CD4-positive, CD25-positive, alpha-beta regulatory T cell (primary cell): ENCODE measurements at regions not wholly inside any gene's neighbourhood (a gene's known extent, or its start where the extent isn't known, plus 50 kb on each side); places are given as distances from the start of the nearest gene placed in this dataset.

Experiments
- ATAC-seq, 2 donors: fragments of 150-1000 bp; cut with Tn5 transposase; one replicate each; pipeline ENCODE4 v1.10.0; 2021; ENCODE audit warnings: low read depth in 2 of 2, moderate number of reproducible peaks in 2 of 2, moderate library complexity in 1 of 2
- DNase-seq, 3 donors: peaks; one replicate each; pipeline versions ENCODE4 v3.0.0 to v3.0.0-alpha.2; 2012 to 2022; ENCODE audit warnings: mixed read lengths in 1 of 3
- H3K27ac ChIP-seq: one replicate; pipeline ENCODE4 v1.7.0; 2013; ENCODE audit warnings: mild to moderate bottlenecking, low read length; ENCODE audit not compliant: insufficient read depth, poor library complexity, severe bottlenecking
- H3K27me3 ChIP-seq: one replicate; pipeline ENCODE4 v1.7.0; 2013; ENCODE audit warnings: low read length; ENCODE audit not compliant: control insufficient read depth, insufficient read depth
- H3K36me3 ChIP-seq: one replicate; pipeline ENCODE4 v1.7.0; 2013; ENCODE audit warnings: mild to moderate bottlenecking, low read length, moderate library complexity; ENCODE audit not compliant: control insufficient read depth, insufficient read depth
- H3K4me1 ChIP-seq: 2 replicates; pipeline ENCODE4 v1.7.0; 2013; ENCODE audit warnings: mild to moderate bottlenecking, low read length; ENCODE audit not compliant: insufficient read depth, control insufficient read depth, poor library complexity, severe bottlenecking
- H3K4me3 ChIP-seq: one replicate; pipeline ENCODE4 v1.7.0; 2013; ENCODE audit warnings: low read depth, mild to moderate bottlenecking, low read length, moderate library complexity
- H3K9me3 ChIP-seq, 2 experiments: 1 replicate in 1 of 2; 2 replicates in 1 of 2; pipeline ENCODE4 v1.7.0; 2013; ENCODE audit warnings: low read length in 2 of 2, mild to moderate bottlenecking in 1 of 2, moderate library complexity in 1 of 2; ENCODE audit not compliant: control insufficient read depth in 2 of 2
- H3K27ac Mint-ChIP-seq, 3 donors: one replicate each; pipeline ENCODE4 v1.8.0; 2020 to 2022; ENCODE audit warnings: mild to moderate bottlenecking in 3 of 3, mixed read lengths in 3 of 3, moderate library complexity in 2 of 3
- H3K27me3 Mint-ChIP-seq: one replicate; pipeline ENCODE4 v1.8.0; 2022; ENCODE audit warnings: mild to moderate bottlenecking, mixed read lengths
- H3K36me3 Mint-ChIP-seq: one replicate; pipeline ENCODE4 v1.8.0; 2020; ENCODE audit warnings: mixed read lengths
- H3K4me1 Mint-ChIP-seq, 4 donors: one replicate each; pipeline ENCODE4 v1.8.0; 2020 to 2022; ENCODE audit warnings: mixed read lengths in 4 of 4, mild to moderate bottlenecking in 1 of 4
- H3K4me3 Mint-ChIP-seq, 4 donors: one replicate each; pipeline ENCODE4 v1.8.0; 2020 to 2022; ENCODE audit warnings: mild to moderate bottlenecking in 4 of 4, mixed read lengths in 4 of 4, moderate library complexity in 3 of 4
- H3K9me3 Mint-ChIP-seq, 7 donors: one replicate each; pipeline ENCODE4 v1.8.0; 2020 to 2022; ENCODE audit warnings: mixed read lengths in 7 of 7, mild to moderate bottlenecking in 3 of 7, moderate library complexity in 2 of 7

GRCh38 chr5:103347716-103348423 is 89.3 kb downstream of the MACIR start:
- Mint-ChIP-seq H3K27ac (no peak overlapping the region), H3K9me3 (peaks cover 0 to 5% (median 0%) of the 10 kb centered on the region in 7 donors), H3K27me3 (peaks cover under 1% of the 10 kb centered on the region), H3K4me3 (no peak overlapping the region), H3K4me1 (peaks cover 0 to 5% (median 0%) of the 10 kb centered on the region in 4 donors), H3K36me3 (no peaks in the 10 kb centered on the region)
- Histone ChIP-seq H3K36me3 (no peaks in the 10 kb centered on the region), H3K9me3 (no peaks in the 10 kb centered on the region), H3K27me3 (peaks cover 3% of the 10 kb centered on the region), H3K4me3 (no peak overlapping the region), H3K27ac (no peak overlapping the region), H3K4me1 (no peaks in the 10 kb centered on the region)
- DNase-seq, result no peak
- no peak for ATAC-seq

GRCh38 chr5:103346162-103346748 is 87.7 kb downstream of the MACIR start:
- Mint-ChIP-seq H3K27ac (no peak overlapping the region), H3K36me3 (no peaks in the 10 kb centered on the region), H3K9me3 (peaks cover 0 to 13% (median 4%) of the 10 kb centered on the region in 7 donors), H3K4me3 (no peak overlapping the region), H3K4me1 (peaks cover 0 to 5% (median 0%) of the 10 kb centered on the region in 4 donors), H3K27me3 (peaks cover 4% of the 10 kb centered on the region)
- H3K27me3 ChIP-seq, result peaks cover 3% of the 10 kb centered on the region
- DNase-seq (no peak), ATAC-seq (no peak)
- no peaks in the 10 kb centered on the region for H3K9me3 ChIP-seq
- H3K36me3 ChIP-seq, result no peaks in the 10 kb centered on the region
- no peaks in the 10 kb centered on the region for H3K4me1 ChIP-seq
- H3K4me3 ChIP-seq, result no peak overlapping the region
- no peak overlapping the region for H3K27ac ChIP-seq

GRCh38 chr5:103345461-103345860 is 86.9 kb downstream of the MACIR start:
- H3K27ac Mint-ChIP-seq, result no peak overlapping the region
- no peaks in the 10 kb centered on the region for H3K36me3 Mint-ChIP-seq
- H3K4me3 ChIP-seq, result no peak overlapping the region
- H3K4me3 Mint-ChIP-seq, result no peak overlapping the region
- peaks cover 4% of the 10 kb centered on the region for H3K27me3 Mint-ChIP-seq
- no peaks in the 10 kb centered on the region for H3K9me3 ChIP-seq
- no peaks in the 10 kb centered on the region for H3K27me3 ChIP-seq
- DNase-seq (no peak), ATAC-seq (no peak)
- peaks cover 2 to 9% (median 5%) of the 10 kb centered on the region in 4 donors for H3K4me1 Mint-ChIP-seq
- H3K36me3 ChIP-seq, result no peaks in the 10 kb centered on the region
- no peak overlapping the region for H3K27ac ChIP-seq
- peaks cover 0 to 13% (median 4%) of the 10 kb centered on the region in 7 donors for H3K9me3 Mint-ChIP-seq
- H3K4me1 ChIP-seq, result peaks cover 3% of the 10 kb centered on the region

GRCh38 chr5:103340717-103341388 is 82.3 kb downstream of the MACIR start:
- DNase-seq (peak in 1 of 3 donors; percentile 68), ATAC-seq (no peak)
- Mint-ChIP-seq H3K4me1 (peaks cover 2 to 9% (median 5%) of the 10 kb centered on the region in 4 donors), H3K36me3 (peaks cover 3% of the 10 kb centered on the region), H3K27ac (peak overlapping the region in 1 of 3 donors; percentile 12), H3K4me3 (no peak overlapping the region), H3K27me3 (peaks cover 15% of the 10 kb centered on the region), H3K9me3 (peaks cover 0 to 13% (median 4%) of the 10 kb centered on the region in 7 donors)
- H3K36me3 ChIP-seq, result no peaks in the 10 kb centered on the region
- peaks cover 3% of the 10 kb centered on the region for H3K4me1 ChIP-seq
- H3K4me3 ChIP-seq, result peak overlapping the region; percentile 14
- no peaks in the 10 kb centered on the region for H3K27me3 ChIP-seq
- H3K27ac ChIP-seq, result no peak overlapping the region
- H3K9me3 ChIP-seq, result no peaks in the 10 kb centered on the region

GRCh38 chr5:103340132-103340531 is 81.6 kb downstream of the MACIR start:
- H3K4me3 Mint-ChIP-seq, result no peak overlapping the region
- H3K27me3 Mint-ChIP-seq, result peaks cover 15% of the 10 kb centered on the region
- H3K9me3 Mint-ChIP-seq, result peaks cover 0 to 13% (median 4%) of the 10 kb centered on the region in 7 donors
- no peak overlapping the region for H3K4me3 ChIP-seq
- no peaks in the 10 kb centered on the region for H3K36me3 ChIP-seq
- H3K4me1 Mint-ChIP-seq, result peaks cover 2 to 9% (median 5%) of the 10 kb centered on the region in 4 donors
- H3K4me1 ChIP-seq, result peaks cover 3% of the 10 kb centered on the region
- no peak for DNase-seq
- no peaks in the 10 kb centered on the region for H3K9me3 ChIP-seq
- no peak overlapping the region for H3K27ac ChIP-seq
- H3K27me3 ChIP-seq, result no peaks in the 10 kb centered on the region
- H3K27ac Mint-ChIP-seq, result no peak overlapping the region
- H3K36me3 Mint-ChIP-seq, result peaks cover 3% of the 10 kb centered on the region
- ATAC-seq, result no peak

GRCh38 chr5:103336941-103337340 is 78.4 kb downstream of the MACIR start:
- Histone ChIP-seq H3K36me3 (no peaks in the 10 kb centered on the region), H3K27ac (no peak overlapping the region), H3K27me3 (peaks cover 5% of the 10 kb centered on the region), H3K4me1 (peaks cover 3% of the 10 kb centered on the region), H3K4me3 (no peak overlapping the region), H3K9me3 (no peaks in the 10 kb centered on the region)
- Mint-ChIP-seq H3K4me3 (no peak overlapping the region), H3K27me3 (peaks cover 11% of the 10 kb centered on the region), H3K9me3 (peaks cover 0 to 4% (median 0%) of the 10 kb centered on the region in 7 donors), H3K4me1 (peaks cover 2 to 6% (median 4%) of the 10 kb centered on the region in 4 donors), H3K36me3 (peaks cover 3% of the 10 kb centered on the region), H3K27ac (no peak overlapping the region)
- no peak for DNase-seq
- ATAC-seq, result no peak

DNA sequence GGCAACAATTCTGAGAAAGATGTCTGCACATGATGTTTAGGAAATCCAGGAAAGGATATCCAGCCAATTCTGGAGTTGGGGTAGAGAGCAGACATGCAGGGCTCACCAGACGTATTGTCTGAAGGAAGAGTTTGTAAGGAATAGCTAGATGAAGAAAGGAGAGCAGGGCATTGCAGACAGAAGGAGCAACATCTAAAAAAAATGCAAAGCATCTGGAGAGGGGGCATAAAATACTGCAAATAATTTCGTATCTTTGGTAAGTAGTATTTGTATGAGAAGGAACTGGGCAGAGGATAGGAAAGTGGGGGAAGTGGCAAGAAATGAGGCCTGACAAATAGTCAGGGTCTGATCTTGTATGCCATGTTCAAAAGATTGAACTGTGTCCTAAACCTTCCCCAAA is 74.8 kb downstream of the MACIR start:
- no peaks in the 10 kb centered on the region for H3K4me1 ChIP-seq
- no peaks in the 10 kb centered on the region for H3K9me3 ChIP-seq
- Mint-ChIP-seq H3K27me3 (peaks cover 18% of the 10 kb centered on the region), H3K9me3 (no peaks in the 10 kb centered on the region), H3K27ac (no peak overlapping the region), H3K36me3 (no peaks in the 10 kb centered on the region), H3K4me3 (no peak overlapping the region), H3K4me1 (no peaks in the 10 kb centered on the region)
- peaks cover 16% of the 10 kb centered on the region for H3K27me3 ChIP-seq
- H3K4me3 ChIP-seq, result no peak overlapping the region
- H3K36me3 ChIP-seq, result no peaks in the 10 kb centered on the region
- ATAC-seq (no peak), DNase-seq (no peak)
- H3K27ac ChIP-seq, result no peak overlapping the region
